Upper lobe of left lung (tissue), 4 donors: ENCODE measurements at regions not wholly inside any gene's neighbourhood (a gene's known extent, or its start where the extent isn't known, plus 50 kb on each side); places are given as distances from the start of the nearest gene placed in this dataset.

Experiments
- CTCF ChIP-seq, 6 experiments: fragments of 450-650 bp in 4 of 6; fragments of 200-600 bp in 2 of 6; sonication (generic) in 2 of 6; IDR thresholded peaks; one replicate each; pipeline ENCODE4 v1.5.1; 2016 to 2019; ENCODE audit warnings: antibody characterized with exemption in 6 of 6
- POLR2A ChIP-seq, 4 donors: fragments of 450-650 bp; IDR thresholded peaks; one replicate each; pipeline ENCODE4 v1.5.1; 2016 to 2017; ENCODE audit warnings: antibody characterized with exemption in 4 of 4, mild to moderate bottlenecking in 2 of 4

- no peak for TF ChIP-seq CTCF (IDR thresholded peaks at IDR 0.05)
- TF ChIP-seq POLR2A (IDR thresholded peaks at IDR 0.05): no peak
Observed at GRCh38 chr7:145327646-145328045, 491.8 kb upstream of the TPK1 start.
